GM18511 (cell line): ENCODE measurements at regions not wholly inside any gene's neighbourhood (a gene's known extent, or its start where the extent isn't known, plus 50 kb on each side); places are given as distances from the start of the nearest gene placed in this dataset.
"Not testable (repeated sequence)": the region's sequence is repeated elsewhere in the genome, so short reads cannot be mapped to it uniquely, and the experiment has no call there.

ENCODE experiments used
- ATAC-seq: cut with Tn5 transposase; IDR thresholded peaks from one replicate; pipeline ENCODE4 v1.9.1; 2021; ENCODE audit warnings: mild to moderate bottlenecking, moderate library complexity; ENCODE audit not compliant: unreplicated experiment

DNA sequence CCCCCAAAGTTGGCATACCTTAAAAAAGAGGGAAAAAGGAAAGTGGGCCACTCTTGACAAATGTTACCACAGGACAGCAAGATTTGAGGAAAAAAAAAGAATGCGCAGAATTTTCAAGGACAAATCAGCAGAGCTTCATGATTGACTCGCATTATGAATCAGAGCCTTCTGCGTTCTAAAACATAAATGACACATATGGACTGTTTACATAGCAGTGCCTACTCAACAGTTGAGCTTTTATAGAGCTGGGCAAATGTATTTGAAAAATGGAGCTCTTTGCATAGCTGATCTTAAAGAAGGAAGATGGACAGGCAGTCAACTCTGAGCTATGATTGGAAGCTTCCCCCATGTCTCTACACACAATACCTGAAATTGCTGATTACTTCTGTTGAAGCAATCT, 213.2 kb upstream of the NT5E start:
- ATAC-seq, result no peak

DNA sequence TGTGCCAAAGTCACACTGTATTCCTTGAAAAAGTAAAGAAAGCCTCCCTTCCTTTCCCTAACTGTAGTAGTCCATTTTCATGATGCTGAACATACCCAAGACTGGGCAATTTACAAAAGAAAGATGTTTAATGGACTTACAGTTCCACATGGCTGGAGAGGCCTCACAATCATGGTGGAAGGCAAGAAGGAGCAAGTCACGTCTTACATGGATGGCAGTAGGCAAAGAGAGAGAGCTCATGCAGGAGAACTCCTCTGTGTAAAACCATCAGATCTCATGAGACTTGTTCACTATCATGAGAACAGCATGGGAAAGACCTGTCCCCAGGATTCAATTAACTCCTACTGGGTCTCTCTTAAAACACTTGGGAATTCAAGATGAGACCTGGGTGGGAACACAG, 222.5 kb upstream of the NT5E start:
- ATAC-seq, result not testable (repeated sequence)

DNA sequence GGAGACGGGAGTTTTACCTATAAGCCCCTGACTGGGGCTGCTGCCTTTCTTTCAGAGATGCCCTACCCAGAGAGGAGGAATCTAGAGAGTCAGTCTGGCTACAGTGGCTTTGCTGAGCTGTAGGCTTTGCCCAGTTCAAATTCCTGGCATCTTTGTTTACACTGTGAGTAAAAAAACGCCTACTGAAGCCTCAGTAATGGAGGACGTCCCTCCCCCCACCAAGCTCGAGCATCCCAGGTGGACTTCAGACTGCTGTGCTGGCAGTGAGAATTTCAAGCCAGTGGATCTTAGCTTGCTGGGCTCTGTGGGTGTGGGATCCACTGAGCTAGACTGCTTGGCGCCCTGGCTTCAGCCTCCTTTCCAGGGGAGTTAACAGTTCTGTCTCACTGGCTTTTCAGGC, 237.1 kb upstream of the NT5E start:
- not testable (repeated sequence) for ATAC-seq

DNA sequence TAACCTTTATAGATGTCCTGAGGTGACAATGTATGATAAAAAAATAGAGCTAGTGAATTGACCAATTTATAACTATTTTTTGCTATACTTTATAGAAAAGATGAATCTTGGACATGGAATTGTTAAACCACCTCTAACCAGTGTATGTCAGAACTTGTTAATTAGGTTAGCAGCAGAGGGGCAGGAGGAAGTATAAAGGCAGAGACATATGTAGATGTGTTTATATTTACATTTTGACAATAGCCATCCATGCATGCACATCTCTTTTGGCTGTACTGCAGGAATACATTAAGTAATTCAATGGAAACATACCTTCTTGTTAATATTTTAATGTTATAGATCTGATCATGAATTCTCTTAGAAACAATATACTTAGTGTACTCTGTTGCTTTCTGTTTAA, 254.6 kb upstream of the NT5E start:
- no peak for ATAC-seq

DNA sequence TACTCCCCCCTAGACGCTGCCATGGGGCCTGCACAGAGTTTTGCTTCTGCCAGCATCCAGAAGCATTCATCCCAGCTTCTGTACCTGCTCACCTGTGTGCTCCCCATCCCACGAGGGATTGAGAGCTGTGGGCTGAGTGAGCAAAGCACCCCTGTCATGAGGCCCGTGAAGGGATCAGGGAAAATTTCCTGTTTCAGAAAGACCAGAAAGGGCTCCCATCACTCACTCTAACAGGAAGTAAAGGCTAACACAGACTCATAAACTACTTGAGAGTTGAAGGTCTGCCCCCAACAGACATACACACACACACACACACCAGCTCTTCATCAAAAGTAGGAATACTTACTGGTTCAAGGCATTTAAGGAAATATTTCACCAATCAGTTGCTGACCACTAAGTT, 256.5 kb upstream of the NT5E start:
- no peak for ATAC-seq

DNA sequence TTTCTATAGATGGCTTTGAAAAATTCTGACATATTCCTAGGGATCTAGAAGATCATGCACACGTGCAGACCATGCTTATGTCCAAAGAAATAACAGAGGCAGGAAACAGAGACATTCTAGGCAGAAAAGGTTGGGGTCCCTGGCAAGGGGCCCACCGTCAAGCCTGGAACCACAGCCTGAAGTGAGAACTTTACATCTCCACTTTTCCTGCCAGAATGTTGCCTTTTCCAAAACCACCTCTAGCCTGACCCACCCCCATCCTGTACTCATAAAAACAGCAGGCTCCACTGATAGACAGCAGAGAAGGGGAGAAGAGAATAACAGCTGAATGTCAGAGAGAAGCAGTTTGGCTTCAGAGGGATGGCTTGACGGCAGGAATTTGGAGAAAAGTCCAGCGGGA, 257.3 kb upstream of the NT5E start:
- ATAC-seq, result no peak

DNA sequence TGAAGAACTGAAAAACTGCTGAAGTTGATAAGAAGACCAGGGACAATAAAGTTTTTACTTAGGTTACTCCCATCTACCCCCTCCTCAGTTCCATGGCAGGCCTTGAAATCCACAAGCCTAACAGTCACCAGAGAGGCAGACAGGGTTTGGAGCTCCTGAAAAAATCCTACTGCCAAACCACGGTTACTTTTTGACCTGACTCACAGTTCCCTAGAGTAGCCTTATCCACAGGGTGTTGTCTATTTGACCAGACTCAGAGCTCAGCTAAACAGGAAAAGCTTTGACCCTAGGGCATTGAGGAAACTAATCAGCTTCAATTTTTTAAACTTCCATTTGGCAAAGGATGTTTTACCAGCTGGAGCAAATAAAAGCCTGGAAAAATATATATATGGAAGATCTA, 257.7 kb upstream of the NT5E start:
- no peak for ATAC-seq

DNA sequence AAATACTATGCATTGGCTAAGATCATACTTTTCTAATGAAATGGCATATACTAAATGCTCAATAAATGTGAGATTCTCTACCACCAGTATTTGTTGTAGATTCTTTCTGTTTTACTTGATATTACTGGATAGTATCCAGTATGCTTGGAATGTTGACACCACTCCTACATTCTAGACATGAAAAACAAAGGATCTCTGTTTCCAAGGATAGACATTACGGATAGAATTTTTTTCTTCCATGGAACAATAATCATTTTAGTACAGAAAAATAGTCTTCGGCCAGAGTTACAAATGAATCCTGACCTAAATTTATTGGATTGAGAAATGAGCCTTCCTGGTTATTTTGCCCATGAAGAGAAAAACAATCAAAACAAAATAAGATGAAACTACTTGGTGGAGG, 258.2 kb upstream of the NT5E start:
- no peak for ATAC-seq

DNA sequence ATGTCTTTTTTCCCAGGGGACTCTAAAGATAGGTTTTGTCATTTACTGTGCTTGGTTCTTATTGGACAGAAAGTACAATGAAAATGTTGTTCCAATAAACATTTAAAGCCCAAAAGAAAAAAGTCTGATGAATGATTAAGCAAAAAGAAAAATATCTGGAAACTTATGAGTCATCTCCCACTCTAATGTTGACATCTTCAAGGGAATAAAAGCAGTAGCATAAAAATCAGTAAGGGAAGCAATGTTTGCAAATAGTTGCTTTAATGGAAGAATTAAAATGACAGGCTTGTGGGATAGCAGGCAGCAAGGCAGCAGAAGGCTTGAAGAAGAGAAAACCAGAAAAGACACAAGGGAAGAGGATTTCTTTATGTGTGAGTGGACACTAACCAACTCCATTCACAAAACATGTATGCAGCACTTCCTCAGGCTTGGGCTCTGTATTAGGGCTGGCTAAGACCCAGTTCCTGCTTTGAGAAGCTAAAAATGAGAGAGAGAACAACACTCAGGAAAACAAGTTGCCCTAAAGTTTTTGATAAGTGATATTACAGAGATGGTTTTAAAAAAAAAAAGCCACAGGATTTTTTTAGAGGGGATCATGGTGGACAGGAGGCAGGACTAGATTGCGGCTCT, 263.2 kb upstream of the NT5E start:
- ATAC-seq, result no peak

DNA sequence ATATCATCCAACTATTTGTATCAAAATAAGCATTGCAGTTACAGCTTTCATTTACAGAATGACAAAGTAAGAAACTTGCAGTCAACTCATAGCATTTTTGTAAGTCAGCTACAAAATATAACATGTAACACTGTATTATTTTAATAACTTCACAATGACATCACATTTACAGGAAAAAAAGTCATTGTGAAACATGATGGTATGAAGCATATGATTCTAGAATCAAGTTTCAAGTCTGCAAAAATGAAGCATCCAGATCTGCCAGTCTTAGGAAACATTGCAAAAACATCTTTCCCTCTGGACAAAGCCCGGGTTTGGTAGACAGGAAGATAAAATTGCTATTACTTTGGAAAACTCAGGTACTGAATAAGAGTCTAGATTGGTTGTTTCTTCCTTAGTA, 263.9 kb upstream of the NT5E start:
- no peak for ATAC-seq

DNA sequence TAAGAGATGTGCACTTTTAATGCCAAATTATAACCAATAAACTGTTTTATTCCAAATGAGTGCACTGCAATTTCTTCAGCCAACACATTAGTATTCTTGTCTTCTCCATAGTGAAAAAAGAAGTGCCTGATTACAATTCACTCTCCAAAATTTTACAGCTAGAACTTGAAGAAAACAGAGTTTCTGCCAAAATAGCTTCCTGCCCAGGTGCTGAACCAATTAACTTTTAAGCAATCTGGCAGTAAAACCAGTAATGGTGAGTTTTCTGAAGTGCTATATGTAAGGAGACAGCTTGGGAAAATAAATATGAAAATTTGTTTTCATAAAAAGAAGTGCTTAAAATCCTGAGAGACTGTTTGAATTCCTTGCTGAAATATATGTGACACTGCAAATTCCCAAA, 266.0 kb upstream of the NT5E start:
- ATAC-seq, result no peak

DNA sequence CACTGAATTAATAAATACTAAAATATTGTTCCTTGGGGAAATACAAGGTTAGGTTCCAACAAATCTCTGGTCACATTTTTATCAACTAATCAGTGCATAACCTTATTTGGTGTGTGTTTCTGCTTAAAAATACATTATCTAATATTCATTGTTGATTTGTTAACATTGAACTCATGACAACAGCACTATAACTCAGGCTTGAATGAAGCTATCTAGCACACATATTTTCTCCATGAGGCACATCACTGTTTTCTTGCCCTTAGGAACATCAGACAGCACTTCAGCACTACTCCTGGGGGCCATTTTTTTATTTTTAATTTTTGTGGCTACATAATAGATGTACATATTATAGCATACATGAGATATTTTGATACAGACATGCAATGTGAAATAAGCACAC, 277.2 kb upstream of the NT5E start:
- no peak for ATAC-seq

DNA sequence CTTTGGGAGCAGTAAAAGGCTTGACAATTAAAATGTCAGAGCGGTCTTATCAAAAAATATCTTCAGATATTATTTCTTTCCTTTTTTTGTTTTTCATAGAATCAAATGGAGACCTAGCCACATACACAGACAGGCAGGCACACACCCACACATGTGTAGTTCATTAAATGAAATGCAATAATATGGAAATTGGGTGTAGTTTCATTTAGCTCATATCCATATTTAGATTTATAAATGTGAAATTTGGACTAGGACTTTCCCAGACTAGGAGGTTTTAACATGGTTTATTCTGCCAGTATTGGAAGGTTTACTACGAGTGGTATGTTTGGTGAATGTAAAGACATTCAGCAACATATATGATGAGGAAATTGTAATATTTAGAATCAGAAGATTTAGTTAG, 277.7 kb upstream of the NT5E start:
- no peak for ATAC-seq

DNA sequence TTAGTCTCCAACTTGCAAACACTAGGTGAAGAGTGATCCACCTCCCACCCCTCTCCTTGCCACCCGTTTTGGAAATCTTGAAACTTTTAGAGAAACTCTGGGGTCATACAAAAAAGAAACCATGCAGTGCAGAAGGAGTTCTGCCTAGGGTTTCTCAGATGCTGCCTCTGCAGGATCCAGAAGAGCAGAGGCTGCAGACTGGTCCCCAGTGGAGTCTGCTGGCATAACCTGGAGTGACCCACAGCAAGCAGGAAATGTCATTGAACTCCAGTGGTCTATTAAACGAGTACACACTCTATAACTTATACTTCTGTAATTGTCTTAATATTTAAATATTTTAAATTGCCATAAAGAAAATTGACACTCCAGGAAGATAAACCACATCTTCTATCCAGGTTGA, 280.7 kb upstream of the NT5E start:
- ATAC-seq, result no peak

DNA sequence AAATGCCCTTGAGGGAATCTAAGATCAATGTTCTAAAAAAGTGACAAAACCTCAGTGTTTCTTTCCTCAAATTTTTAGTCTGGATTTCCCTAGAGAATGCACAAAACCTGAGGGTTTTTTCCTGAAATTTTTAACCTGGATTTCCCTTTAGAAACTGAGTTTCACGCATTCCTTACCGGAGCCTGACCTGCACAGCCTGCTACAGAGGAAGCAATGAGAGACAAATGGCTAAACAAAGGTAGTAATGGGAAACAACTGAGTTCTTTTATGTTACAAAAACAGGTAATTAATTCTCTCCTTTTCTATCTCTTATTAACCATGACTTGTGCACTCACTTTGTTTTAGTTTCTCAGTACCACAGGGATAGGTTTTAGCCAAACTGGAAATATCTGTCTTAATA, 281.7 kb upstream of the NT5E start:
- no peak for ATAC-seq

DNA sequence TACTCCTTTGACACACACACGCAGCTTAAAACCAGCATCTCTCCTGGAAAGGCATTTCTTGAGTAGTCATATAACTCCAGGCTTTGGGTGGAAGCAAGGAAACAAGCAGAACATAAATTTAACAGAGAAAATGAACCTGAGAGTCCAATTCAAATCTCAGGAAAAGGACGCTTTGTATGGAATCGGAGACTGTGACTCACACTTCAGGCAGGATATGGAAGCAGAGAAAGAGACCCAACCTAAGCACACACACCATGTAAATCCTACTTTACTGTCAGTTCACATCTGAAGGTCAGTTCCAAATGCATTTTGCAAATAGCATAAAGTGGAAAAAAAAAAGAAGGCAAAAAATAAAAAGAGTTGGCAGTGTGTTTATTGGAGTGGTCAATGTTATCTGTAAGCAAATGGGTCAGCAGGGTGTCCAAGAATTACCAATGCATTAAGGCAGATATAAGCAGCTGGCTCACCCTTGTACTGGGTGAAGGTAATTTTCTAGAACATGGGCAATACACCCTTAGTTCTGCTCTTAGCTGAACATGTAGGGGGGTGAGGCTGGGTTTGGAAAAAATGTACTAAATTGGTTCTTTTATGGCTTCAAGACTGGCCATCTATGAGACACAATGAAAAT, 283.7 kb upstream of the NT5E start:
- ATAC-seq, result no peak

DNA sequence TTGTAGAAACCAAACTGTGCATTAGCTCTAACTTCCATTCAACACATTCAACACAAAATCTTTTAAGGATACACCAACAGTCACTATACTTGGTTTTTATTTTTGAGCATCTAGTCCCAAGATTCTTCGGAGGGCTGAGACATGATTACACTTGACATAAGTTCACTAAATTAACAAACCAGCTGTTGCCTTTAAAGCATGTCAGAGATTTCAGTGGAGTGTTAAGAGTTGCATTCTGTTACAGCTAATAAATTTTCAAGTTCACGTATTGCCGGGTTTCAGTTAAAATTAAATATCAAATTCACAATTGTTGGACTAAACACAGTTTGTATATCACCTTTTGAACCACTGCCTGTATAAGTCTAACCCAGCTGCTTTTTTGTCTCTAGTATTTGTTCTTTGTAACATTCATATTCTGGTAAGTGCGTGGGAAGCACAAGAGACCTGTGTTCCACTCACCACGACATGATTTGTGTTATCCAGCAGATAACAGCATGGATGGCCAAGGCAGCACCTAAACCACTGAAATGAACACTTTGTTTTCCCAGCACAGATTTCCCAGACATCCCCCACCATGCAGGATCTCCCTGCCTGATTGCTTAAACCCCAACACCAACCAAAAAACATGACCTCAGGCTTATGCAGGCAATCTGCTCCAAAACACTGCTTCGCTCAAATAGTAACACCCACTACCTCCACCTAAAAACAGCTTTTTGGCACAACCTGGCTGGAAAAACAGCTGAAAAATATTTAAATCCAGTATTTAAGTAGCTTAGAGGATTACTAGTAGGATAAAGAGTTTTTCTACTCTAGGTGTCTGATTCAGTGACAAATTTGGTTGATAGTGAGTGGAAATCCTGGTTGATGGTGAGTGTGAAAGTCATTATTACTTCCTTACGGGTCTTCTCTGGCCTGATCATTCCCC, 286.5 kb upstream of the NT5E start:
- no peak for ATAC-seq

DNA sequence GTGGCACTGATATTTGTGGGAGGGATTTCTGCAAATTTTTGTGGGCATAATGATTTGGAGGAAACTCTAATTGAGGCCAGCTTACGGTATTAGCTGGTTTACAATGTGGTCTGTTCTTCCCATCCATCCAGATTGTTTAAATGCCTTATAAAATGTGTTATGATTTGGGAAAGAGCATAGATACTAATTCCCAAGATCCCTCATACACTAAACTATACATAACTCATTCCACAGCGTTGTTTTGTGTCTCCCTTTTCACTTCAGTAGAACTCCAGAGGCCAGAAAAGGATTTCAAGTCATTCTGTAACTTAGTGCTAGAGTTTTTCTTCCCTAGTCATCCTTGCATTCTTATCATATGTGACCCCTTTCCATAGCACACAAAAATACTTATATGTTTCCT, 292.6 kb upstream of the NT5E start:
- no peak for ATAC-seq

DNA sequence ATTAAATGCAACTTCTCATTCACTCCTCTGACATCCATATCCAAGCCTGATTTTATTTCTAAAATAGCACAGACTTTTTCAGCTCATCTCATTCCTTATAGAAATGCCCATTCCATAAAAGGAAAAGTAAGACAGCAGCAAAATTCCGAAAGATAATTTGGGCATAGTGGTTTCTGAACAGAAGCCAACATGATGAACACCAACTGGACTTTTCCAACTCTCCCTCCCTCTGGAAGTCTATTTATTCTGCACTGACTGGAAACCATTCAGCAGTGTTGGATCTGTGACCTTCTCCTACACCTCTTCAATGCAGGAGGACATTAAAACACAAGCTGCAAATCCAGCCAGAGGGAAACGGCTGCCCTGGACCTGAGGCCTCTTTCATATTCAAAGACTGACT, 306.2 kb upstream of the NT5E start:
- ATAC-seq, result no peak

DNA sequence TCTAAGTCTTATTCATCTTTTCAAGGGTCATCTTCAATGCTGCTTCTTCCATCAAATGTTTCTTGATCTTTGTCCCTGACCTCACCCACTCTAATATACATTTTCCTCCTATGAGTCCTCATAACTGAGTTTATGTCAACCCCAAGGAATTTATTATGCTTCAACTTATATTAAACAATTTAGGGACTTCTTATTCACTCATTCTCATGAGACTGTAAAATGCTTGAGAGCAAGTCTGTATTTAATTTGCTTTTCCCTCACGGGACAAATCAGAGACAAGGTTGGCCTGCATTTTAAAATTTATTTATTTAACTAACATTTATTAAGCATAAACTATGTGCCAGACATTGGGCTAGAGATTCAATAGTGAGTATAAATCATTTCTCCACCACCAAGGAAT, 312.0 kb upstream of the NT5E start:
- no peak for ATAC-seq

DNA sequence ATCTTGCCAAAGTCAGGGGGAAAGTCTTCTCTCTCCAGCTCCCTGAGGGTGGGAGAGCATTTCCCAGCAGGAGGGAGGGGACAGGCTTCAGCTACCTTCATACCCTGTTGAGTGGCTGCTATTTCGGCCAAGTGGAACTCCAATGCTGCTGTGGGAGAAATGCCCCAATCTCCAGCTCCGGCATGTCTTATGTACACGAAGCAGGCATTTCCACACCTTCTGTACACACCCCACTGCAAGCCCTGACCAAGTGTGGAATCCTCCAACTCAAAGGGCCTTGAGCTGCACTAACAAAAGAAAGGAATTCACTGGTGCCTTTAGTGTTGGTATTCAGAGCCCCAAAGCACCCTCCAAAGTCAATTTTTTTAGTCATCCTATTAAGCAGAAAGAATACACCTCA, 313.6 kb upstream of the NT5E start:
- ATAC-seq, result no peak
